Right kidney (tissue), 1 donor: ENCODE measurements at regions not wholly inside any gene's neighbourhood (a gene's known extent, or its start where the extent isn't known, plus 50 kb on each side); places are given as distances from the start of the nearest gene placed in this dataset.

ENCODE experiments used
- DNase-seq: peaks from one replicate; pipeline ENCODE4 v3.0.0-alpha.2; 2016

- DNase-seq = no peak
Measured at GRCh38 chrX:42725196-42725595, 52.8 kb downstream of the PPP1R2C start.

DNA sequence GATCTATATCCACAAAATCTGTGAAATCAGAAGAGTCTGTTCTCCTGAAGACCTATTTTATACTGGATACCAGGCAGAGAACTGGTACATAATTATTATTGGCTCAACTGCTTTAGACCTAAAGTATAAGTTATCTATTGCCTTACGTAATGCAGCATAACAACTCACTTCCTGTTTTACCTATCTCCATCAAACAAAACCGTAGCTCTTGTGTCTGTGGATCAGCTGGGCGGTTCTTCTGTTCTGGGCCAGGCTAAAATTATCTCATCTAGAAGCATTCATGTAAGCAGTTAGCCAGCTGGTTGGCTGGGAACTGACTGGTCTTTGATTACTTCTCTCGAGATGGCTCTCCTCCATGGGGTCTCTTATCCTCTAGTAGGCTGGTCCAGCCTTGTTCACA lies 57.8 kb downstream of the PPP1R2C start:
- no peak for DNase-seq

GRCh38 chrX:42715701-42716262 lies 62.2 kb downstream of the PPP1R2C start:
- DNase-seq = no peak

GRCh38 chrX:42714981-42715700 lies 62.8 kb downstream of the PPP1R2C start:
- DNase-seq = peak; percentile 20

DNA sequence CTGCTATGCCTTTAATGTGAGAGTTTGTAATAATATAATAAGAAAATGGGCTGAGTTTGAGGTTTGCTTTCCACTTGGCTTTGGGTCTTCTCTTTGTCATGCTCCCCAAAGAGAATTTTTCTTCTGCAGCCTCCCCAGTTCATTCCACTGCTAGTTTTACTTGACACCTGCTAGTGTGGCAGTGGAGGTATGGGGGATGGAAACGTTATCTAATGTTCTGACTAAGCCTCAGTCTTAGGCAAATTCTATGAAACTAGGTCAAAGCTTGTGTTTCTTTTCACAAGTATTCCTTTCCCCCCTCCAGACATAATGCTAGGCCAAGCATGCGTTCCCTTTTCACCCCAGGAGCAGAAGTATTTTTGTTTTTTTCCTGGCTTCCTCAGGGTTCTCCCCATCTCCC lies 67.5 kb downstream of the PPP1R2C start:
- DNase-seq = no peak

- DNase-seq = no peak
Measured at GRCh38 chrX:42708222-42708621, 69.7 kb downstream of the PPP1R2C start.

- DNase-seq = no peak
Measured at GRCh38 chrX:42707742-42708141, 70.2 kb downstream of the PPP1R2C start.

DNA sequence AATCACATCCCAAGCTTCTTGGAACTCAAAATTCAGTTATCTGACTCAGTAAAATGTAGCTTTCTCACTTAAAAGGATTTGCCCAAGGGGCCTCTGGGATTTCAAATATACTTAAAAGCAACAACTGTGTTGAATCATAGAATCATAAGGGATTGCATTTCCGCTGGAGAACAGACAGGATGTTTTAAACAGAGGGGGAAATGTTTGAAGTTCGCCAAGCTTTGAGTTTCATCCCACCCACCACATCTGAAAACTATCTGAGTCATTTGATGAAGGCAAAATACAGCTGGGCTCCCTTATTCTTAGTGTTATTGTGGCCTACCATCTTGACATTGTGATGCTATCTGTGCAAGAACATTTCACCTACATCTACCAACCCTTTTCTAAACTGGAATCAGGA lies 73.5 kb downstream of the PPP1R2C start:
- DNase-seq = no peak

- no peak for DNase-seq
Measured at GRCh38 chrX:42697544-42697943, 80.4 kb downstream of the PPP1R2C start.

DNA sequence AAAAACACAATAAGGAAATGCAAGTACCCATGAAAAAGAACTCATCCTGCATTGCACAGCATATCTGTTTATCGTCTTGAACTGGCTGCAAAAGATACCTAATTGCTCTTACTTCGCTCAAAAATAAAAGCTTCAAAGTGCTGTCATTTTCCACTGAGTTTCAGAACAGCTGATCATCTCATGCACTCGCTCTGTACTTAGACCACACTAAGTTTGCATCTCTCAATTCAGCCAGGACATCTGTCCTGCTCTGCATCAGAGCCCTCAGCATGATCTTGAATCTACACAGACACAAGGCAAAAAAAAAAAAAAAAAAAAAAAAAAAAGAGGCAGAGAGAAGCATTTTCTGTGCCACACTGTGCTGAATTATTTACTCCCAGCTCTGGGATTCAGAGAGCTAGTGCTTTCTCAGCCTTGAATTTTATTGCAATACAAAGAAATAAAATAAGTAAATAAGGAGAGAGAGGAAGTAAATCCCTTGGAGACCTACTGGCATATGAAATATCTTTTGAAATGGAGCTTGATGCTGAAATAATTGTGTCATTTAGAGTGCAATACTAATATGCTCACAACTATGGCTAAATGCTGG lies 81.3 kb downstream of the PPP1R2C start:
- DNase-seq = no peak

DNA sequence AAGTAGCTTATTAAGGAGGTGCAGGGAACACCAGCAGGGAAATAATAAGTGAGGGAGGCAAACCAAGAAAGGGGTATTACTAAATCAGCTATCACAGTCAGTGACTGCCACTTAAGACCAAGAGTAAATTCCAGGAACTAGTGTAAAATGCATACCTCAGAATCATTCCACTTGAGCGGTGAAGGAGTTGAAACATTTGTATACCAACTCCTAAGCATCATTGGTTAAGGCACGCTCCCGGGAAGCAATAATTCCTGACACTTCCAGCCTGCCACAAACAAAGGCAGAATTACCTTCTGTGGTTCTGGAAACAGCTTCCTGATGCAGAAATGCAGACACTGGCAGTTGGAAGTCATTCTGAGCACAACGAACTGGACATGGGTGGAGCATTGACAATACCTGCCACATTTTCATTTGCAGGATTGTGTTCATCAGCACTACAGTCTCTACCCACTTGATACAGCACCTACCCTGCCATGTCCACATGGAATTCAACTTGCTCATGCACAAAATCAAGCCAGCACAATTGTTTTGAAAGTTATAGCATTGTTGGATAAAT lies 82.1 kb downstream of the PPP1R2C start:
- no peak for DNase-seq

DNA sequence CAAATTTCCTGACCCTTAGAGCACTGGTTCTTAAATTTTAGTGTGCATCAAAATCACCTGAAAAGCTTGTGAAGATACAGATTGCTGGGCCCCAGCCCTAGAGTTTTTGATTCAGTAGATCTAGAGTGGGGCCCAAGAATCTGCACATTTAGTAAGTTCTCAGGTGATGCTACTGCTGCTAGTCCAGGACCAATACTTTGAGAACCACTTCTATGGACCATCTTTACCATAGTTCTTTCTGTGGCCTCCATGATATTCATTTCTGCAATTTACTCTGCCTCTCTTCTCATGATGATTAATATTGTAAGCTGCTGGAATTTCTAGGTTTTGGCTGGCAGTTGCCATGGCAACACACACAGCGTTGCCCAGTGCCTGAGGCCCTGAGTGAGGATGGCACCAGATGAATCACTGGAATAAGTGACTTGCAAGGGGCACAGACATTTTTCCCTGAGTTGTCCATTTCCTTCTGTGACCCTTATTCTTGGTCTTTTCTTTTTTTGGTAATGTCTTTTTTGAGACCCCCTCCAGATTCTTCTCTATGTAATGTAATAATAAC lies 83.6 kb downstream of the PPP1R2C start:
- DNase-seq = no peak

GRCh38 chrX:42691196-42691595 lies 86.8 kb downstream of the PPP1R2C start:
- DNase-seq = no peak

- DNase-seq = no peak
Measured at GRCh38 chrX:42686706-42687105, 91.3 kb downstream of the PPP1R2C start.

DNA sequence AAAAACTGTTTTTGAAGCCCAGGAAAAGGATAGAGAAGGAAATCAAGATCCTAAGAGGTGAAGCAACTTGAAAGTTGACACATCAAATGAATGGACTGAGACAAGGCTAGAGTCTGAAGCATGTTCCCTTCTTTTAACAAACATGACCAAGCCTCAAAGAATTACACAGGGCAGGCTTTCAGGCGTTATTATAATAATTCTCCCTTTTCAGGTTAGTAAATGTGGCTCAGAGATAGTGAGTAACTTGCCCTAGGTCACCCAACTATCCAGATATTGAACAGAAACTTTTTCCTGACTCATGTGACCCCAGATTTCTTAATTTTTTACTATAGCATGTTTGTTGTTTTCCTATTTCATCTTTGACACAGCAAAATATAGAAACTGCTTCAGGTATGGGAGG lies 91.7 kb downstream of the PPP1R2C start:
- no peak for DNase-seq

- no peak for DNase-seq
Measured at GRCh38 chrX:42684065-42684464, 93.9 kb downstream of the PPP1R2C start.

- DNase-seq = no peak
Measured at GRCh38 chrX:42680666-42681065, 97.3 kb downstream of the PPP1R2C start.

DNA sequence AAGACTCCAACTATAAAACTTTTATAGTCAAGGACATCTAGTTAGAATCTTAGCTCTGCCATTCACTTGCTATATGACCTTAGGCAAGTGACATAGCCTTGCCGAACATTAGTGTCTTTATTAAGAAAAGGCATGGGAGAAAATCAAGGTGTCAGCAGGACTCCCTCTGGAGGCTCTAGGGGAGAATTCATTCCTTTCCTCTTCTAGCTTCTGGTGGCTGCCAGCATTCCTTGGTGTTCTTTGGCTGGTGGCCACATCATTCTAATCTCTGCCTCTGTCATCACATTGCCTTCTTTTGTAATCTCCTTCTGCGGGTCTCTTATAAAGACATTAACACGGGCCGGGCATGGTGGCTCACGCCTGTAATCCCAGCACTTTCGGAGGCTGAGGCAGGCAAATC lies 99.8 kb downstream of the PPP1R2C start:
- no peak for DNase-seq

GRCh38 chrX:42673301-42673810 lies 104.6 kb downstream of the PPP1R2C start:
- no peak for DNase-seq

DNA sequence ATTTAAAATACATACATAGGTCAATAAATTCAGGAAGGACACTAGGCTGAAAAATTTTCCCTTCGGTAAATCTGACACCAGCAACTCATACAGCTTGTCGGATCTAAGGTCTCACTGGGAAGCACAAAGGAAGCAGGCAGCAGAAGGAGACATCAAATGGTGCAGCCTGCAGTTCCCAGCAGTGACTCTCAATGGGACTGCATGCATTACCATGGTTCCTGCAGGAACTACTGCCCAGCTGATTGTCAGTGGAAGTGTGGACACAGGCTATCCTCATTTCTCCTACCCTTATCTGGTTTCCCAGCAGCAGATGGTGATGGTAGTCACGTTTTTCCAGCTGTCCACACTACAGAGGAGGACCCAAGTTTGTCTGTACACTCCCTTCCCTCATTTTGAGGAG lies 113.3 kb downstream of the PPP1R2C start:
- DNase-seq = no peak

DNA sequence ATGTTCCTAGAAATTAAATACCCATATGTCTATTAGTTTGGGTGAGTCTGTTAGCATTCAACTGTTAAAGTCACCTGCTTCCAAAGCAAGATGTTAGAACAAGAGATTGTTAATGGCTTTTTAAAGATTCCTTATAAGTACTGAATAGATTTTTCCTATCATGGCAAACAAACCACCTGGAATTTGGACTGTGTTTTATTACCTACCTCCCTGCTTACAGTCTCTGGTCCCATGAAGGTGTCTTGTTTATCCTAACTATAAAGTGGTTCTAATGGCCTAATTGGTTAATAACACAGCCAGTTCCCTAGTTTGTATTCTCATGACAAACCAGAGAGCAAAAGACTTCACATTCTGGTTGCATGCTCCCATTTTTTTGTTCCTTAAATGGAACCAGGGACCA lies 149.5 kb downstream of the PPP1R2C start:
- DNase-seq = no peak

DNA sequence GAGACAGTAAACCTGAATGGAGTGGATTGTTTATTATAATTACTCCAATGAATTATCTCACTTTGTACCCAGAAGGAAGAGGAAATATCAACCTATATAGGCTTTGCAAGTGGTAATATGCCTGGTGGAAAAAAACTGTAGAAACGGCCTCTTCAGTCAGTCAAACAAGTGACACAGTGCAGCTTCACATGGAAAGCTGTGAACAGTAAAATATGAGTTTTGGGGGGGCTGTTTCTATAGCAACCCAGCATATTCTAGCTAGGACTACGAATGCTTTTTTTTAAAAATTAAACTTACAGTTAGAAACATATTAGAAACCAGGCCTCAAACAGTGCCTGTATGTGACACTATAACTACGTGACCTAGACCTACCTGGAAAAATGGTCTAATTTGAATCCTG lies 150.1 kb downstream of the PPP1R2C start:
- DNase-seq = no peak

GRCh38 chrX:42624524-42624923 lies 153.4 kb downstream of the PPP1R2C start:
- DNase-seq = no peak
